OCI-LY7 (cell line): ENCODE measurements at regions not wholly inside any gene's neighbourhood (a gene's known extent, or its start where the extent isn't known, plus 50 kb on each side); places are given as distances from the start of the nearest gene placed in this dataset.

Source experiments
- BruUV-seq: library from RNA; stranded (reverse); fragments of 400-500 nt; replicated peaks from 2 replicates; lab custom pipeline; 2021; lab: Mats Ljungman, UMichigan
- CTCF ChIA-PET: fragments of 300-600 bp; sonication (Branson Sonifier 250); formaldehyde crosslinking; loops from one replicate; lab custom pipeline; 2022; ENCODE audit warnings: antibody characterized with exemption; ENCODE audit not compliant: unreplicated experiment; lab: Charles Lee
- POLR2A ChIA-PET: fragments of 300-600 bp; sonication (Branson Sonifier 250); formaldehyde crosslinking; loops from one replicate; lab custom pipeline; 2022; ENCODE audit warnings: antibody characterized with exemption; lab: Charles Lee
- DNase-seq: peaks from one replicate; pipeline ENCODE4 v3.0.0-alpha.2; 2015; ENCODE audit warnings: low spot score
- H2AFZ ChIP-seq: fragments of 200-600 bp; sonication (generic), shearing (Covaris generic); 2 replicates; pipeline ENCODE4 v1.6.1; 2014; ENCODE audit warnings: mild to moderate bottlenecking, antibody characterized with exemption, low read length, moderate library complexity
- H3K27ac ChIP-seq: fragments of 200-600 bp; sonication (generic); 2 replicates; pipeline ENCODE4 v1.5.1; 2014; ENCODE audit warnings: mixed run types, low read depth, mild to moderate bottlenecking, moderate library complexity, low read length, inconsistent platforms; ENCODE audit not compliant: poor library complexity, severe bottlenecking
- H3K36me3 ChIP-seq: fragments of 200-600 bp; sonication (generic); 2 replicates; pipeline ENCODE4 v1.6.1; 2014; ENCODE audit warnings: mild to moderate bottlenecking, antibody characterized with exemption, low read length, moderate library complexity, mixed read lengths; ENCODE audit not compliant: insufficient read depth
- H3K4me1 ChIP-seq: fragments of 200-600 bp; sonication (generic); 2 replicates; pipeline ENCODE4 v1.5.1; 2014; ENCODE audit warnings: mild to moderate bottlenecking, low read length; ENCODE audit not compliant: insufficient read depth, poor library complexity, severe bottlenecking
- H3K4me2 ChIP-seq: fragments of 200-600 bp; sonication (generic); 2 replicates; pipeline ENCODE4 v1.6.1; 2014; ENCODE audit warnings: mild to moderate bottlenecking, low read length
- H3K4me3 ChIP-seq: fragments of 200-600 bp; sonication (generic); 2 replicates; pipeline ENCODE4 v1.5.1; 2014; ENCODE audit warnings: mild to moderate bottlenecking, low read depth, low read length; ENCODE audit not compliant: poor library complexity, severe bottlenecking
- H3K79me2 ChIP-seq: fragments of 200-600 bp; sonication (generic); 2 replicates; pipeline ENCODE4 v1.6.1; 2016; ENCODE audit warnings: low read depth, mild to moderate bottlenecking, low read length, moderate library complexity, mixed read lengths; ENCODE audit not compliant: insufficient read depth
- H3K9me2 ChIP-seq: fragments of 200-600 bp; sonication (generic); 2 replicates; pipeline ENCODE4 v1.6.1; 2016; ENCODE audit warnings: mild to moderate bottlenecking, low read length, mixed read lengths; ENCODE audit not compliant: insufficient read depth
- H3K9me3 ChIP-seq: fragments of 200-600 bp; sonication (generic); 2 replicates; pipeline ENCODE4 v1.6.1; 2014; ENCODE audit warnings: mild to moderate bottlenecking, mixed run types, low read length, mixed read lengths
- H4K20me1 ChIP-seq: fragments of 200-600 bp; sonication (generic); 2 replicates; pipeline ENCODE4 v1.6.1; 2014; ENCODE audit warnings: mild to moderate bottlenecking, antibody characterized with exemption, low read length, moderate library complexity, mixed read lengths; ENCODE audit not compliant: insufficient read depth
- EZH2phosphoT487 ChIP-seq: fragments of 200-600 bp; sonication (generic); IDR thresholded peaks from 2 replicates; pipeline ENCODE4 v1.6.1; 2018; ENCODE audit warnings: low read depth, borderline replicate concordance, mild to moderate bottlenecking, mixed run types, antibody characterized with exemption, low read length, moderate library complexity, mixed read lengths
- intact Hi-C: fragments of 100-400 bp; cut with micrococcal nuclease; formaldehyde crosslinking; loops from one replicate; pipeline ENCODE4 v1.10.0; 2022; ENCODE audit not compliant: unreplicated experiment
- TF ChIP-seq, protein P1 (sequence below): fragments of 200-600 bp; sonication (generic); conservative IDR thresholded peaks from 2 replicates; pipeline ENCODE4 v1.5.1; 2014; ENCODE audit warnings: mild to moderate bottlenecking, antibody characterized with exemption, low read length, moderate library complexity, mixed read lengths

DNA sequence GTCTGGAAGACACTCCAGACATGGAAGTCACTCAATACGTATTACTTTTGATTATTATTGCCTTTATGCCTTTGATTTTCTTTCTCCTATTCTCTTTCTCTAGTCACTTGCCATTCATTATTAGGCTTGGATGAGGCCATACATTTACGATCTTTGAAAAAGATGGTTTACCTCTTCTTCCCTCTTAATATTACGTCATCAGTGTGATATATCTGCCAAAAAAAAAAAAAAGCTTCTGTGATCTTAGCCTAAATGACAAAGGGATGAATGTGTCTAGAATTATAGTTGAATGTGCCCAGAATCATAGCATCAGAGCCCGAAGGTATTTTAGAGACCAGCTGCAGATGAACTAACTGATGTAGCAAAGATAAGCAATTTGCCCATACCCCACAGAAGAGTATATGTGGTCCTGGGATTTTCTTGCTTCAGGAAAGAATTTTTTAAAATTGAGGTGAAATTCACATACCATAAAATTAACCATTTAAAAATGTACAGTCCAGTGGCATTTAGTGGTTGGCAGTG lies 73.9 kb downstream of the HHEX start:
- Histone ChIP-seq H2AFZ (no peak overlapping the region), H4K20me1 (no peaks in the 10 kb centered on the region), H3K4me1 (peaks cover 19% of the 10 kb centered on the region), H3K9me3 (peaks cover 13% of the 10 kb centered on the region; the same call in 1 of the 2 replicates), H3K79me2 (no peaks in the 10 kb centered on the region), H3K36me3 (no peaks in the 10 kb centered on the region), H3K4me2 (no peak overlapping the region), H3K4me3 (no peak overlapping the region), H3K9me2 (no peaks in the 10 kb centered on the region), H3K27ac (no peak overlapping the region)
- intact Hi-C loops = no loop called here
- TF ChIP-seq EZH2phosphoT487 = no peak
- TF ChIP-seq, protein P1, sequence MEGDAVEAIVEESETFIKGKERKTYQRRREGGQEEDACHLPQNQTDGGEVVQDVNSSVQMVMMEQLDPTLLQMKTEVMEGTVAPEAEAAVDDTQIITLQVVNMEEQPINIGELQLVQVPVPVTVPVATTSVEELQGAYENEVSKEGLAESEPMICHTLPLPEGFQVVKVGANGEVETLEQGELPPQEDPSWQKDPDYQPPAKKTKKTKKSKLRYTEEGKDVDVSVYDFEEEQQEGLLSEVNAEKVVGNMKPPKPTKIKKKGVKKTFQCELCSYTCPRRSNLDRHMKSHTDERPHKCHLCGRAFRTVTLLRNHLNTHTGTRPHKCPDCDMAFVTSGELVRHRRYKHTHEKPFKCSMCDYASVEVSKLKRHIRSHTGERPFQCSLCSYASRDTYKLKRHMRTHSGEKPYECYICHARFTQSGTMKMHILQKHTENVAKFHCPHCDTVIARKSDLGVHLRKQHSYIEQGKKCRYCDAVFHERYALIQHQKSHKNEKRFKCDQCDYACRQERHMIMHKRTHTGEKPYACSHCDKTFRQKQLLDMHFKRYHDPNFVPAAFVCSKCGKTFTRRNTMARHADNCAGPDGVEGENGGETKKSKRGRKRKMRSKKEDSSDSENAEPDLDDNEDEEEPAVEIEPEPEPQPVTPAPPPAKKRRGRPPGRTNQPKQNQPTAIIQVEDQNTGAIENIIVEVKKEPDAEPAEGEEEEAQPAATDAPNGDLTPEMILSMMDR = no peak
- no peak for DNase-seq
- ChIA-PET CTCF (no interaction called here), POLR2A (interaction anchor here (0.6 to 2.6 kb wide), 4 partner anchors 10 to 32 kb away, joined by 3 to 11 read pairs (median 4); no protein-coding TSS in a partner anchor)
- BruUV-seq = no TSS peak

- Histone ChIP-seq H3K27ac (no peak overlapping the region), H3K36me3 (no peaks in the 10 kb centered on the region), H3K9me3 (peaks cover 19% of the 10 kb centered on the region; the same call in 1 of the 2 replicates), H2AFZ (no peak overlapping the region), H3K4me3 (no peak overlapping the region), H3K79me2 (no peaks in the 10 kb centered on the region), H3K4me1 (no peaks in the 10 kb centered on the region), H3K9me2 (no peaks in the 10 kb centered on the region), H4K20me1 (no peaks in the 10 kb centered on the region), H3K4me2 (no peak overlapping the region)
- no TSS peak for BruUV-seq
- no peak for DNase-seq
- TF ChIP-seq, protein P1 = no peak
- no peak for TF ChIP-seq EZH2phosphoT487
- intact Hi-C loops = no loop called here
- ChIA-PET CTCF (no interaction called here), POLR2A (interaction anchor here (0.6 to 1.2 kb wide), 6 partner anchors 9 to 68 kb away, joined by 3 to 14 read pairs (median 3); no protein-coding TSS in a partner anchor)
Measured at GRCh38 chr10:92766451-92766850, 76.7 kb downstream of the HHEX start.

- DNase-seq = no peak
- ChIA-PET CTCF (no interaction called here), POLR2A (no interaction called here)
- H4K20me1 ChIP-seq = no peaks in the 10 kb centered on the region
- H3K4me2 ChIP-seq = no peak overlapping the region
- H3K9me2 ChIP-seq = no peaks in the 10 kb centered on the region
- intact Hi-C loops = no loop called here
- H2AFZ ChIP-seq = no peak overlapping the region
- H3K27ac ChIP-seq = no peak overlapping the region
- BruUV-seq = no TSS peak
- no peaks in the 10 kb centered on the region for H3K79me2 ChIP-seq
- H3K4me1 ChIP-seq = no peaks in the 10 kb centered on the region
- H3K9me3 ChIP-seq = peaks cover 19% of the 10 kb centered on the region; the same call in 1 of the 2 replicates
- H3K4me3 ChIP-seq = no peak overlapping the region
- no peaks in the 10 kb centered on the region for H3K36me3 ChIP-seq
- TF ChIP-seq EZH2phosphoT487 = no peak
- TF ChIP-seq, protein P1 = no peak
Measured at GRCh38 chr10:92768104-92768503, 78.3 kb downstream of the HHEX start.
